H1 (cell line): ENCODE measurements at regions not wholly inside any gene's neighbourhood (a gene's known extent, or its start where the extent isn't known, plus 50 kb on each side); places are given as distances from the start of the nearest gene placed in this dataset.

ENCODE experiments used
- CHD2 ChIP-seq: IDR thresholded peaks from 2 replicates; pipeline ENCODE4 v1.6.1; 2012; ENCODE audit warnings: low read length, improper control_type of control experiment
- CTBP2 ChIP-seq: IDR thresholded peaks from 2 replicates; pipeline ENCODE4 v1.7.0; 2011; ENCODE audit warnings: borderline replicate concordance, mild to moderate bottlenecking, moderate library complexity, mixed read lengths, low read length; ENCODE audit not compliant: insufficient read depth, insufficient read length
- POLR2AphosphoS5 ChIP-seq: IDR thresholded peaks from 2 replicates; pipeline ENCODE4 v1.6.1; 2011; ENCODE audit warnings: low read depth, low read length
- RXRA ChIP-seq: IDR thresholded peaks from 2 replicates; pipeline ENCODE4 v1.6.1; 2011; ENCODE audit warnings: low read depth, mild to moderate bottlenecking, low read length, moderate library complexity; ENCODE audit not compliant: insufficient read depth
- SIRT6 ChIP-seq: IDR thresholded peaks from one replicate; pipeline ENCODE4 v1.7.1; 2012; ENCODE audit warnings: low read length, inconsistent platforms
- SRF ChIP-seq: IDR thresholded peaks from 2 replicates; pipeline ENCODE4 v1.6.1; 2011; ENCODE audit warnings: mild to moderate bottlenecking, low read depth, low read length, moderate library complexity
- TAF1 ChIP-seq: IDR thresholded peaks from 2 replicates; pipeline ENCODE4 v1.6.1; 2011; ENCODE audit warnings: mild to moderate bottlenecking, low read depth, low read length
- ZNF274 ChIP-seq: IDR thresholded peaks from 2 replicates; pipeline ENCODE4 v1.7.0; 2012; ENCODE audit warnings: low read length, borderline replicate concordance; ENCODE audit errors: extremely low read depth

DNA sequence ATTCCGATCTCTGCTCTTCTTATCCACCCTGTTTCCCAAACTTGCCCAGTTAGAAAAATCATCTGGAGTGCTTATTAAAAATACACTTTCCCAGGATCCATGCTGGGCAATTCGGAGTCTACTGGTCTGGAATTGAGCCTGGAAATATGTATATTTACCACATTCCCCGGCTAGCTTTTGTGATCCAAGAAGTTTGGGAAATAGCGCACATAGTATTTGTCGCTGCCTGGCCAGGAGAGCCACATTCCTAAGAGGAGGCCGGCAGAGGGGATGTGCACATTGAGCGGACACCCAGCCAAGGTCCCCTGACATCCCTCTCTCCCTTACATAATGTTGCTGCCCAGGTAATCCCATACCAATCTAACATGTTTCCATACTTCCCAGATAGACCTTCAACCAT, 62.1 kb upstream of the TMEM97 start (continued):
- no peak for TF ChIP-seq ZNF274
- TF ChIP-seq POLR2AphosphoS5, result no peak
- TF ChIP-seq RXRA, result no peak
- no peak for TF ChIP-seq TAF1
- no peak for TF ChIP-seq SRF
- no peak for TF ChIP-seq SIRT6
- no peak for TF ChIP-seq CTBP2
- no peak for TF ChIP-seq CHD2
- TF ChIP-seq, all 59 proteins: peak for 0
